Mucosa of descending colon (tissue), 3 donors: ENCODE measurements at regions not wholly inside any gene's neighbourhood (a gene's known extent, or its start where the extent isn't known, plus 50 kb on each side); places are given as distances from the start of the nearest gene placed in this dataset.

Source experiments
- ATAC-seq: fragments of 200-7000 bp; cut with Tn5 transposase; one replicate; pipeline ENCODE4 v1.9.1; 2020; ENCODE audit warnings: mild to moderate bottlenecking, moderate library complexity
- DNase-seq, 3 donors: peaks; one replicate each; pipeline ENCODE4 v3.0.0-alpha.2; 2020
- H3K36me3 ChIP-seq: fragments of 200-600 bp; one replicate; pipeline ENCODE4 v1.8.0; 2021; ENCODE audit warnings: low read depth, mild to moderate bottlenecking
- H3K4me1 ChIP-seq: fragments of 200-600 bp; one replicate; pipeline ENCODE4 v1.8.0; 2021; ENCODE audit warnings: low read depth, mild to moderate bottlenecking
- H3K4me3 ChIP-seq: fragments of 200-600 bp; one replicate; pipeline ENCODE4 v1.8.0; 2021; ENCODE audit warnings: mild to moderate bottlenecking
- H3K9me3 ChIP-seq: fragments of 200-600 bp; one replicate; pipeline ENCODE4 v1.8.0; 2021; ENCODE audit warnings: mild to moderate bottlenecking
- CTCF ChIP-seq: fragments of 200-600 bp; IDR thresholded peaks from one replicate; pipeline ENCODE4 v1.8.0; 2022; ENCODE audit warnings: antibody characterized with exemption, mild to moderate bottlenecking
- intact Hi-C, 2 donors: fragments of 100-400 bp; cut with DNase I in 1 of 2; cut with micrococcal nuclease in 1 of 2; formaldehyde crosslinking; loops; one replicate each; pipeline versions ENCODE4 v1.11.0 to v1.11.1; 2022; cut with DNase I, micrococcal nuclease
- donor health status: DM: no; HTN: no; CAD: no; lungs with moderate emphysema.
- donor health status: DM: no; HTN: no; CAD: no.
- donor health status: DM: no; HTN: yes; CAD: no.

GRCh38 chr13:109971456-109972090, 185.2 kb upstream of the IRS2 start:
- Histone ChIP-seq H3K9me3 (no peaks in the 10 kb centered on the region), H3K4me1 (no peaks in the 10 kb centered on the region), H3K4me3 (no peak overlapping the region), H3K36me3 (no peaks in the 10 kb centered on the region)
- intact Hi-C loops, result no loop called here
- ATAC-seq (no peak), DNase-seq (no peak)
- TF ChIP-seq CTCF, result no peak

GRCh38 chr13:109971006-109971405, 184.6 kb upstream of the IRS2 start:
- intact Hi-C loops, result no loop called here
- no peak for DNase-seq
- no peaks in the 10 kb centered on the region for H3K36me3 ChIP-seq
- H3K4me1 ChIP-seq, result no peaks in the 10 kb centered on the region
- H3K9me3 ChIP-seq, result no peaks in the 10 kb centered on the region
- no peak overlapping the region for H3K4me3 ChIP-seq
- TF ChIP-seq CTCF, result no peak
- ATAC-seq, result no peak

- DNase-seq (no peak), ATAC-seq (no peak)
- H3K4me1 ChIP-seq, result no peaks in the 10 kb centered on the region
- no peak for TF ChIP-seq CTCF
- no peaks in the 10 kb centered on the region for H3K9me3 ChIP-seq
- H3K36me3 ChIP-seq, result no peaks in the 10 kb centered on the region
- no peak overlapping the region for H3K4me3 ChIP-seq
- intact Hi-C loops, result no loop called here
These were observed 182.6 kb upstream of the IRS2 start for GRCh38 chr13:109968876-109969577.

- no peak for TF ChIP-seq CTCF
- DNase-seq (no peak), ATAC-seq (no peak)
- intact Hi-C loops, result no loop called here
- no peak overlapping the region for H3K4me3 ChIP-seq
- no peaks in the 10 kb centered on the region for H3K4me1 ChIP-seq
- no peaks in the 10 kb centered on the region for H3K36me3 ChIP-seq
- H3K9me3 ChIP-seq, result no peaks in the 10 kb centered on the region
These were observed 177.7 kb upstream of the IRS2 start for GRCh38 chr13:109963960-109964563.

GRCh38 chr13:109963384-109963783, 177.0 kb upstream of the IRS2 start:
- Histone ChIP-seq H3K4me1 (no peaks in the 10 kb centered on the region), H3K4me3 (no peak overlapping the region), H3K36me3 (no peaks in the 10 kb centered on the region), H3K9me3 (no peaks in the 10 kb centered on the region)
- no peak for TF ChIP-seq CTCF
- intact Hi-C loops, result no loop called here
- no peak for DNase-seq
- ATAC-seq, result no peak
